HUDEP-2 (cell line): ENCODE measurements at regions not wholly inside any gene's neighbourhood (a gene's known extent, or its start where the extent isn't known, plus 50 kb on each side); places are given as distances from the start of the nearest gene placed in this dataset.

Experiments used
- DNase-seq, 76 experiments: peaks; one replicate each; lab custom pipeline; 2025; ENCODE audit not compliant: unreplicated experiment in 76 of 76; lab: John Stamatoyannopoulos, UW

- DNase-seq: no peak
Observed at GRCh38 chr14:83309211-83309610, 1775.6 kb upstream of the SEL1L start.

- DNase-seq: no peak
Observed at GRCh38 chr14:83309833-83310232, 1776.2 kb upstream of the SEL1L start.

- no peak for DNase-seq
Observed at GRCh38 chr14:83312511-83312910, 1778.9 kb upstream of the SEL1L start.

GRCh38 chr14:83314764-83315163 lies 1781.1 kb upstream of the SEL1L start:
- no peak for DNase-seq

- DNase-seq: no peak
Observed at GRCh38 chr14:83316356-83316755, 1782.7 kb upstream of the SEL1L start.

- DNase-seq: no peak
Observed at GRCh38 chr14:83320837-83321236, 1787.2 kb upstream of the SEL1L start.

- DNase-seq: no peak
Observed at GRCh38 chr14:83331513-83331912, 1797.9 kb upstream of the SEL1L start.

GRCh38 chr14:83342590-83342989 lies 1808.9 kb upstream of the SEL1L start:
- DNase-seq: no peak

GRCh38 chr14:83347874-83348273 lies 1814.2 kb upstream of the SEL1L start:
- no peak for DNase-seq

- DNase-seq: no peak
Observed at GRCh38 chr14:83355609-83356008, 1822.0 kb upstream of the SEL1L start.

GRCh38 chr14:83356080-83356479 lies 1822.4 kb upstream of the SEL1L start:
- no peak for DNase-seq

- no peak for DNase-seq
Observed at GRCh38 chr14:83372271-83372670, 1838.6 kb upstream of the SEL1L start.

GRCh38 chr14:83379436-83379835 lies 1845.8 kb upstream of the SEL1L start:
- DNase-seq: no peak

GRCh38 chr14:83384253-83384652 lies 1850.6 kb upstream of the SEL1L start:
- no peak for DNase-seq

GRCh38 chr14:83395321-83395720 lies 1861.7 kb upstream of the SEL1L start:
- no peak for DNase-seq

GRCh38 chr14:83416476-83416875 lies 1882.8 kb upstream of the SEL1L start:
- DNase-seq: no peak

- no peak for DNase-seq
Observed at GRCh38 chr14:83419420-83419819, 1885.8 kb upstream of the SEL1L start.

GRCh38 chr14:83421711-83422110 lies 1888.1 kb upstream of the SEL1L start:
- DNase-seq: no peak

- no peak for DNase-seq
Observed at GRCh38 chr14:83425138-83425537, 1891.5 kb upstream of the SEL1L start.

GRCh38 chr14:83425706-83426105 lies 1892.1 kb upstream of the SEL1L start:
- DNase-seq: no peak

GRCh38 chr14:83433618-83434017 lies 1900.0 kb upstream of the SEL1L start:
- no peak for DNase-seq

- DNase-seq: no peak
Observed at GRCh38 chr14:83441801-83442200, 1908.1 kb upstream of the SEL1L start.

GRCh38 chr14:83455561-83455960 lies 1921.9 kb upstream of the SEL1L start:
- no peak for DNase-seq

GRCh38 chr14:83461521-83461920 lies 1927.9 kb upstream of the SEL1L start:
- no peak for DNase-seq
